ENCODE measurements at regions not wholly inside any gene's neighbourhood (a gene's known extent, or its start where the extent isn't known, plus 50 kb on each side); places are given as distances from the start of the nearest gene placed in this dataset.

- Histone ChIP-seq H3K27me3 (ENCODE audit: control insufficient read depth in 1 of 2, insufficient read depth in 2 of 2, low read length in 2 of 2) (no peaks in the 10 kb centered on the region), H3K36me3 (ENCODE audit: insufficient read depth, low read length) (no peaks in the 10 kb centered on the region), H3K27ac (ENCODE audit: low read depth in 1 of 2, low read length in 2 of 2) (no peak overlapping the region), H3K4me1 (ENCODE audit: insufficient read depth, low read length) (no peaks in the 10 kb centered on the region), H3K9me3 (ENCODE audit: control insufficient read depth in 1 of 2, insufficient read depth in 1 of 2, low read length in 2 of 2) (peaks cover 0 to 25% of the 10 kb centered on the region in 2 experiments), H3K4me3 (ENCODE audit: low read length) (no peak overlapping the region)
- Mint-ChIP-seq H3K27me3 (no peaks in the 10 kb centered on the region), H3K9me3 (no peaks in the 10 kb centered on the region), H3K4me3 (no peak overlapping the region), H3K36me3 (ENCODE audit: low read depth) (no peaks in the 10 kb centered on the region), H3K27ac (no peak overlapping the region), H3K4me1 (ENCODE audit: low read depth) (no peaks in the 10 kb centered on the region)
- no peak for TF ChIP-seq CTCF (IDR thresholded peaks at IDR 0.05)
- DNase-seq, result no peak
- intact Hi-C loops (cut with DNase I, micrococcal nuclease), result no loop called here
- POLR2A ChIA-PET, result no interaction called here
- ATAC-seq (ENCODE audit: poor library complexity), result no peak
- CTCF ChIA-PET, result no interaction called here
Measured at GRCh38 chr7:57198801-57199200, 66.6 kb upstream of the ZNF479 start.

GRCh38 chr7:57199252-57199651 is 67.0 kb upstream of the ZNF479 start:
- DNase-seq (no peak), ATAC-seq (ENCODE audit: poor library complexity) (no peak)
- H3K9me3 ChIP-seq (ENCODE audit: control insufficient read depth in 1 of 2, insufficient read depth in 1 of 2, low read length in 2 of 2), result peaks cover 0 to 25% of the 10 kb centered on the region in 2 experiments
- no peaks in the 10 kb centered on the region for H3K4me1 ChIP-seq (ENCODE audit: insufficient read depth, low read length)
- POLR2A ChIA-PET, result no interaction called here
- no peaks in the 10 kb centered on the region for H3K36me3 ChIP-seq (ENCODE audit: insufficient read depth, low read length)
- Mint-ChIP-seq H3K27ac (no peak overlapping the region), H3K27me3 (no peaks in the 10 kb centered on the region), H3K4me3 (no peak overlapping the region), H3K36me3 (ENCODE audit: low read depth) (no peaks in the 10 kb centered on the region), H3K9me3 (no peaks in the 10 kb centered on the region), H3K4me1 (ENCODE audit: low read depth) (no peaks in the 10 kb centered on the region)
- no peak for TF ChIP-seq CTCF (IDR thresholded peaks at IDR 0.05)
- intact Hi-C loops (cut with DNase I, micrococcal nuclease), result no loop called here
- CTCF ChIA-PET, result no interaction called here
- no peaks in the 10 kb centered on the region for H3K27me3 ChIP-seq (ENCODE audit: control insufficient read depth in 1 of 2, insufficient read depth in 2 of 2, low read length in 2 of 2)
- H3K27ac ChIP-seq (ENCODE audit: low read depth in 1 of 2, low read length in 2 of 2), result no peak overlapping the region
- H3K4me3 ChIP-seq (ENCODE audit: low read length), result no peak overlapping the region

GRCh38 chr7:57201021-57201894 is 69.0 kb upstream of the ZNF479 start:
- no peaks in the 10 kb centered on the region for H3K9me3 Mint-ChIP-seq
- no peak overlapping the region for H3K27ac Mint-ChIP-seq
- H3K36me3 Mint-ChIP-seq (ENCODE audit: low read depth), result no peaks in the 10 kb centered on the region
- no peak for TF ChIP-seq CTCF (IDR thresholded peaks at IDR 0.05)
- Histone ChIP-seq H3K4me3 (ENCODE audit: low read length) (no peak overlapping the region), H3K27me3 (ENCODE audit: control insufficient read depth in 1 of 2, insufficient read depth in 2 of 2, low read length in 2 of 2) (no peaks in the 10 kb centered on the region), H3K9me3 (ENCODE audit: control insufficient read depth in 1 of 2, insufficient read depth in 1 of 2, low read length in 2 of 2) (peaks cover 4 to 25% of the 10 kb centered on the region in 2 experiments), H3K36me3 (ENCODE audit: insufficient read depth, low read length) (no peaks in the 10 kb centered on the region), H3K4me1 (ENCODE audit: insufficient read depth, low read length) (no peaks in the 10 kb centered on the region), H3K27ac (ENCODE audit: low read depth in 1 of 2, low read length in 2 of 2) (no peak overlapping the region)
- CTCF ChIA-PET, result no interaction called here
- no peaks in the 10 kb centered on the region for H3K4me1 Mint-ChIP-seq (ENCODE audit: low read depth)
- POLR2A ChIA-PET, result no interaction called here
- H3K27me3 Mint-ChIP-seq, result no peaks in the 10 kb centered on the region
- no peak overlapping the region for H3K4me3 Mint-ChIP-seq
- ATAC-seq (ENCODE audit: poor library complexity) (no peak), DNase-seq (no peak)
- intact Hi-C loops (cut with DNase I, micrococcal nuclease), result no loop called here

All from CD4-positive, alpha-beta T cell (primary cell).